PFSK-1 (cell line): ENCODE measurements at regions not wholly inside any gene's neighbourhood (a gene's known extent, or its start where the extent isn't known, plus 50 kb on each side); places are given as distances from the start of the nearest gene placed in this dataset.

Experiments used
- FOXP2 ChIP-seq: optimal IDR thresholded peaks from 2 replicates; pipeline ENCODE3; 2011; ENCODE audit warnings: borderline replicate concordance, control low read depth, inconsistent platforms; ENCODE audit not compliant: insufficient read depth; ENCODE audit errors: extremely low read length, extremely low read depth
- POLR2AphosphoS5 ChIP-seq: IDR thresholded peaks from 2 replicates; pipeline ENCODE4 v1.6.1; 2012; ENCODE audit warnings: low read depth, mild to moderate bottlenecking, control low read depth, low read length, moderate library complexity
- SIN3A ChIP-seq: IDR thresholded peaks from 2 replicates; pipeline ENCODE4 v1.6.1; 2012; ENCODE audit warnings: mild to moderate bottlenecking, low read length, moderate library complexity, borderline replicate concordance; ENCODE audit not compliant: insufficient read depth
- TAF1 ChIP-seq: IDR thresholded peaks from 2 replicates; pipeline ENCODE4 v1.6.1; 2012; ENCODE audit warnings: low read length, control low read depth, borderline replicate concordance; ENCODE audit not compliant: insufficient read depth
- TF ChIP-seq, protein P1 (sequence below), 2 experiments: IDR thresholded peaks; 2 replicates each; pipeline versions ENCODE4 v1.6.1 to v1.8.0; 2011 to 2012; ENCODE audit warnings: low read depth in 2 of 2, low read length in 2 of 2, control low read depth in 1 of 2, inconsistent platforms in 1 of 2, mild to moderate bottlenecking in 1 of 2, moderate library complexity in 1 of 2; ENCODE audit not compliant: insufficient read depth in 1 of 2

DNA sequence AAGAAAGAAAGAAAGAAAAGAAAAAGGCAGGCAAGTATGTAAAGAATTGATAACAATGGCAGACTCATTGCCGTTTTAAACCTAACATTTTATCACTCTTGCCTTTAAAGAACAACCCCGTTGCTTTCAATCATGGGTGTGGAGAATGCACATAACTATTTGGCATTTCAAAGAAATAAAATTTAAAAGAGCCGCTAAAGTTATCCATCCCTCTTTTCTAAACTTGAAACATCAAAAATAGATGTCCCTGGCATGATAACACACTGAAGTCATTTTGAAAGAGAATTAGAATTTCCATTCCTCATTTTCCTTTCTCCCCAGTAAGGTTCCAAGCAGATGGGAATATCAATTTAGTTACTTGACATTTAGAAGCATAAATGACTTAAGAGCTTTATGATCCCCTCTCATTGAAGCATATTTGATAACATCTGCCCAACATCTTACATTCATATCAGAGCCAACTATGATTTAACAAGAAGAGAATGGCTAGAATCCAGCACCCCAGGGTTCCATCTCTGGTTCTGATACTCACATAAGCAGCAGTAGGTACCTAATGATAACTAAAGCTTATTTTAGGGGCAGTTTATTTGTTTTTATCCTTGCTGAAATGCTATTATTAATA lies 529.6 kb upstream of the LRRC4C start:
- TF ChIP-seq POLR2AphosphoS5 (no peak), TAF1 (no peak), SIN3A (no peak), FOXP2 (no peak)
- TF ChIP-seq, protein P1, sequence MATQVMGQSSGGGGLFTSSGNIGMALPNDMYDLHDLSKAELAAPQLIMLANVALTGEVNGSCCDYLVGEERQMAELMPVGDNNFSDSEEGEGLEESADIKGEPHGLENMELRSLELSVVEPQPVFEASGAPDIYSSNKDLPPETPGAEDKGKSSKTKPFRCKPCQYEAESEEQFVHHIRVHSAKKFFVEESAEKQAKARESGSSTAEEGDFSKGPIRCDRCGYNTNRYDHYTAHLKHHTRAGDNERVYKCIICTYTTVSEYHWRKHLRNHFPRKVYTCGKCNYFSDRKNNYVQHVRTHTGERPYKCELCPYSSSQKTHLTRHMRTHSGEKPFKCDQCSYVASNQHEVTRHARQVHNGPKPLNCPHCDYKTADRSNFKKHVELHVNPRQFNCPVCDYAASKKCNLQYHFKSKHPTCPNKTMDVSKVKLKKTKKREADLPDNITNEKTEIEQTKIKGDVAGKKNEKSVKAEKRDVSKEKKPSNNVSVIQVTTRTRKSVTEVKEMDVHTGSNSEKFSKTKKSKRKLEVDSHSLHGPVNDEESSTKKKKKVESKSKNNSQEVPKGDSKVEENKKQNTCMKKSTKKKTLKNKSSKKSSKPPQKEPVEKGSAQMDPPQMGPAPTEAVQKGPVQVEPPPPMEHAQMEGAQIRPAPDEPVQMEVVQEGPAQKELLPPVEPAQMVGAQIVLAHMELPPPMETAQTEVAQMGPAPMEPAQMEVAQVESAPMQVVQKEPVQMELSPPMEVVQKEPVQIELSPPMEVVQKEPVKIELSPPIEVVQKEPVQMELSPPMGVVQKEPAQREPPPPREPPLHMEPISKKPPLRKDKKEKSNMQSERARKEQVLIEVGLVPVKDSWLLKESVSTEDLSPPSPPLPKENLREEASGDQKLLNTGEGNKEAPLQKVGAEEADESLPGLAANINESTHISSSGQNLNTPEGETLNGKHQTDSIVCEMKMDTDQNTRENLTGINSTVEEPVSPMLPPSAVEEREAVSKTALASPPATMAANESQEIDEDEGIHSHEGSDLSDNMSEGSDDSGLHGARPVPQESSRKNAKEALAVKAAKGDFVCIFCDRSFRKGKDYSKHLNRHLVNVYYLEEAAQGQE (IDR thresholded peaks at IDR 0.05; ENCODE audit: insufficient read depth in 1 of 2, low read depth in 2 of 2, low read length in 2 of 2) = no peak
